ENCODE measurements at regions not wholly inside any gene's neighbourhood (a gene's known extent, or its start where the extent isn't known, plus 50 kb on each side); places are given as distances from the start of the nearest gene placed in this dataset.
A peak's percentile ranks its signal among the peaks of the same experiment; 100 is the strongest.
"Not testable (repeated sequence)": the region's sequence is repeated elsewhere in the genome, so short reads cannot be mapped to it uniquely, and the experiment has no call there.

- H3K4me1 Mint-ChIP-seq; H3K9me3 Mint-ChIP-seq; POLR2A ChIA-PET; CTCF ChIA-PET; H3K27me3 Mint-ChIP-seq; H3K36me3 Mint-ChIP-seq (ENCODE audit: low read depth): not testable (repeated sequence)
- DNase-seq: peak; percentile 11
- Mint-ChIP-seq H3K4me3 (peak overlapping the region; percentile 68), H3K27ac (peak overlapping the region; percentile 73)
Observed at GRCh38 chr1:143905214-143906179, 66.3 kb downstream of the FAM72C start.

DNA sequence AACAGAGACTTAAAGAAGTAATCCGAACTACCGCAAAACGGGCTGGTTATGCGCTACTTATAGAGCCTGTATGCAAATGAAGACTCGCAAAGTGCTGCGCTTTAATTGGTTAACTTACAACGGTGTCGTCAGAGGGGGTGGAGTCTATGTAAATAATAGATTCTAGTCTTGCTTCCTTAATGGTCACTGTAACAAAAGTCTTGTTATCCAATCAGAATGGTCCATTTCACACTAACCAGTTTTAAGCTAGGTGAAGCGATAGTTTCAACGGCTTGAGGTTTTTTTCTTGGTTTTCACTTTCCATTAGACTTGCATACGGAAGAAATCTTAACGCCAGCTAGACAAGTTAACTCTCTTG lies 67.2 kb downstream of the FAM72C start:
- DNase-seq; H3K27me3 Mint-ChIP-seq; POLR2A ChIA-PET; H3K27ac Mint-ChIP-seq; H3K36me3 Mint-ChIP-seq (ENCODE audit: low read depth); H3K4me1 Mint-ChIP-seq; H3K9me3 Mint-ChIP-seq; CTCF ChIA-PET: not testable (repeated sequence)
- peak overlapping the region; percentile 65 for H3K4me3 Mint-ChIP-seq

- POLR2A ChIA-PET, H3K9me3 Mint-ChIP-seq: not testable (repeated sequence)
- H3K4me3 Mint-ChIP-seq: peak overlapping the region; percentile 65
Observed at GRCh38 chr1:143903899-143904621, 67.7 kb downstream of the FAM72C start.

GRCh38 chr1:143896377-143896776 lies 75.4 kb downstream of the FAM72C start:
- POLR2A ChIA-PET, H3K27me3 Mint-ChIP-seq, H3K9me3 Mint-ChIP-seq: not testable (repeated sequence)

More at GRCh38 chr1:143903899-143904621, 67.7 kb downstream of the FAM72C start:
- H3K27ac Mint-ChIP-seq; H3K36me3 Mint-ChIP-seq (ENCODE audit: low read depth); H3K27me3 Mint-ChIP-seq; H3K4me1 Mint-ChIP-seq; CTCF ChIA-PET: not testable (repeated sequence)
- peak; percentile 5 for DNase-seq

DNA sequence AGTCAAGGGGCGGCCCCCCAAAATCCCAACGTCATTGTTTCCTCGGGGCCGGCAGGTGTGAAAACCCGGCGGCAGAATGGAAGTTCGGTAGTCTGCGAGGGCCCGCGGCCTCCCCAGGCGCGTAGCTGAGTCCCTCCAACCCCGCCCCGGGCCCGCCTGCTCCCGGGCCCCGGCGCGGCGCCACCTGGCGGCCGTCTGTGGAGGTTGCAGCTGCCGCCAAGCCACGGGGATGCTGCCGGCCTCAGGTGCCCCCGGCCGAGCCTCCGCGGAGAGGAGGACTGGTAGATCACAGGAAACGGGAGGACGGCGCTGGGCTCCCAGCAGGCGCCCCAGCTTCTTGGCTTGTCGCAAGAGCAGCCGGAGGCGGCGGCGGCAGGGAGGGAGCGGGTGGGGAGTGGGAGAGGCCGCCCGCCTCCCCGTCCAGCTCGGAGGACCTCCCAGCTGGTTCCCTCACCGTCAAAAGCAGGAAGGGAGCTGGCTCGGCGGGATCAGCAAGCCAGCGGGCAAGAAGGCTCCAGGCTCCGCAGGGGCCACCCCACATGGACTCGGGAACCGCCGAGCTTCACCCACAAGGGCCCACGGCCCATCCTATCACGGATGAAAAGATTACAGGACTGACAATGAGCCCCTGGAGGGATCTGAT lies 86.7 kb downstream of the FAM72C start:
- not testable (repeated sequence) for H3K27me3 Mint-ChIP-seq

More at GRCh38 chr1:143896377-143896776, 75.4 kb downstream of the FAM72C start:
- DNase-seq; H3K4me3 Mint-ChIP-seq; H3K4me1 Mint-ChIP-seq; CTCF ChIA-PET; H3K36me3 Mint-ChIP-seq (ENCODE audit: low read depth); H3K27ac Mint-ChIP-seq: not testable (repeated sequence)

DNA sequence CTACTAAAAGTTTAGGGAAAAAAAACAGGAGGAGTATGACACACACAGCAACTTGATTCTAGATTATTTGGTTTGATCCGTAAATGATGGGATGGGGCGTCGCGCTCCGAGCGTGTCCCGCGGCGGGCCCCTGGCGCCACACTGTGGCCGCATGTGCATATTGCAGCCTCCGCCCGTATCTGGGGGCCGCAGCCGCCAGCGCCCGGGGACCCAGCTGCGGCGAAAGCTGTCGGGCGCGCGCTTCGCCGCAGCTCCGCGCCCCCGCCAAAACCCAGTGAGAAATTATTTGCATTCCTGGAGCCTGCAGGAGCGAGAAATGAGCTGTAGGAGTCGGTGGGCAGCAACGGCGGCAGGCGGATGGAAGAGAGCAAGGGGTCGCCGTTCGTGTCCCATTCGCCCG lies 87.3 kb downstream of the FAM72C start:
- H3K27ac Mint-ChIP-seq; POLR2A ChIA-PET; H3K4me1 Mint-ChIP-seq; H3K27me3 Mint-ChIP-seq; CTCF ChIA-PET; H3K9me3 Mint-ChIP-seq; H3K36me3 Mint-ChIP-seq (ENCODE audit: low read depth): not testable (repeated sequence)
- H3K4me3 Mint-ChIP-seq: peak overlapping the region; percentile 26
- peak; percentile 29 for DNase-seq

More for the DNA sequence above, 86.7 kb downstream of the FAM72C start:
- DNase-seq: peak; percentile 71
- H3K9me3 Mint-ChIP-seq; H3K36me3 Mint-ChIP-seq (ENCODE audit: low read depth); H3K4me3 Mint-ChIP-seq; H3K27ac Mint-ChIP-seq; POLR2A ChIA-PET; CTCF ChIA-PET; H3K4me1 Mint-ChIP-seq: not testable (repeated sequence)

GRCh38 chr1:143879757-143880536 lies 91.8 kb downstream of the FAM72C start:
- H3K27ac Mint-ChIP-seq; CTCF ChIA-PET; H3K4me3 Mint-ChIP-seq; DNase-seq; H3K9me3 Mint-ChIP-seq; H3K36me3 Mint-ChIP-seq (ENCODE audit: low read depth); H3K27me3 Mint-ChIP-seq; POLR2A ChIA-PET; H3K4me1 Mint-ChIP-seq: not testable (repeated sequence)

- H3K4me3 Mint-ChIP-seq; H3K9me3 Mint-ChIP-seq; POLR2A ChIA-PET; H3K27ac Mint-ChIP-seq; H3K27me3 Mint-ChIP-seq; CTCF ChIA-PET; H3K36me3 Mint-ChIP-seq (ENCODE audit: low read depth); DNase-seq; H3K4me1 Mint-ChIP-seq: not testable (repeated sequence)
Observed at GRCh38 chr1:143875947-143876346, 95.8 kb downstream of the FAM72C start.

DNA sequence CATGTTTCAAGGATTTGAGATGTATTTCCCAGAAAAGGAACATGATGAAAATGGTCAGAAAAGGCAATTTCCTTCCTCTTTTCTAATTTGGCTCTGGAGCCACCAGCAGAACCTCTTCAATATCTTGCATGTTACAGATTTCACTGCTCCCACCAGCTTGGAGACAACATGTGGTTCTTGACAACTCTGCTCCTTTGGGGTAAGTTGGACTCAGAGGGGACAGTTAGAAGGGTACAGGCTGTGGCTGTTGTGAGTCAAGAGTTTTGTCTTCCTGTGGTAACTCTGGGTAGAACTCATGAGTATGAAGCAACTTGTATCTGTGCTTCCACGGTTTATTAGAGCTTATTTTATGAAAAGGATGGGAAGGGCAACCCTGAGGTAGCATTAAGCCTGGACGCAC lies 97.2 kb downstream of the FAM72C start:
- H3K27me3 Mint-ChIP-seq: not testable (repeated sequence)

DNA sequence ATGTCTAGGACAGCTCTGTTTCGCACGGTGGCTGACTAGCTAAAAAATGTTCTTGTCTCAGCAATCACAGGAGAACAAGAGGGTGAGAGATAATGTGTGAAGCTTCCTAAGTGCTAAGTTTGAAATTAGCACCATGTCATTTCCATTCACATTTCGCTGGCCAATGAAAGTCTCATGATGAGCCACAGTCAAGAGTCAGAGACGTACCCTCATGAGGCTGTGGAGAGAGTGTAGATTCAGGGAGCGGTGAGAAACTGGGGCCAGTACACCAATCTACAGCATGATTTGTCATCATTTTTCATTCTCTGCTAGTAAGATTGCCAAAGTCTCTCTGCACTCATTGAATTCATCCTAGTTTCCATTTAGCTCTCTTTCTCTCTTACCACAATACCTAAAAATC lies 98.1 kb downstream of the FAM72C start:
- CTCF ChIA-PET; H3K27me3 Mint-ChIP-seq; H3K4me1 Mint-ChIP-seq; H3K36me3 Mint-ChIP-seq (ENCODE audit: low read depth); H3K27ac Mint-ChIP-seq; H3K9me3 Mint-ChIP-seq; POLR2A ChIA-PET; H3K4me3 Mint-ChIP-seq; DNase-seq: not testable (repeated sequence)

More for the DNA sequence above, 97.2 kb downstream of the FAM72C start:
- H3K4me3 Mint-ChIP-seq; H3K36me3 Mint-ChIP-seq (ENCODE audit: low read depth); H3K9me3 Mint-ChIP-seq; CTCF ChIA-PET; POLR2A ChIA-PET; H3K4me1 Mint-ChIP-seq; DNase-seq; H3K27ac Mint-ChIP-seq: not testable (repeated sequence)

DNA sequence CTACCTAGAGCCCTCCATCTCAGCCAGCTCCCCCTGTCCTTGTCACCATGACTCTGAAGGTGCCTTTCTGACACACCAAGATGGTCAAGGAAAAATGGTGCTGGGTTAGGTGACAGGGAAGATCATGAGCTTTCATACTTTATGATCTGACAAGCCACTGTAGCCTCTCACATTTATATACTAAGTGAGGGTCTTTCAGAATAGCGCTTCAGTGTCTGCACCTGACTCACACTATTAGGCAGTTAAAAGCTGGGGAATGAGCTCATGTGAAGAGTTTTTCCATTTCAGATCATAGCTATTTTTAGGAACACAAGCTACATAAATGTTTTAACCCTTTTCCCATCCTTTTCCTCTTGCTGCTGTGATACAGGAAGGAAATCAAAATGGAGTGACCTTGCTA lies 101.4 kb downstream of the FAM72C start:
- H3K9me3 Mint-ChIP-seq; H3K4me1 Mint-ChIP-seq; DNase-seq; H3K27ac Mint-ChIP-seq; H3K36me3 Mint-ChIP-seq (ENCODE audit: low read depth); H3K4me3 Mint-ChIP-seq; POLR2A ChIA-PET; H3K27me3 Mint-ChIP-seq; CTCF ChIA-PET: not testable (repeated sequence)

- H3K36me3 Mint-ChIP-seq (ENCODE audit: low read depth); H3K27ac Mint-ChIP-seq; POLR2A ChIA-PET; CTCF ChIA-PET; H3K27me3 Mint-ChIP-seq; H3K9me3 Mint-ChIP-seq; DNase-seq; H3K4me1 Mint-ChIP-seq; H3K4me3 Mint-ChIP-seq: not testable (repeated sequence)
Observed at GRCh38 chr1:143867590-143868220, 104.1 kb downstream of the FAM72C start.

Measured in activated CD4-positive, alpha-beta T cell treated with anti-CD3 and anti-CD28 coated beads, Interleukin-2, amount 10 ng/mL, durations not matched to agents 7 days and 5 days (primary cell).